HG03064 (cell line): ENCODE measurements at regions not wholly inside any gene's neighbourhood (a gene's known extent, or its start where the extent isn't known, plus 50 kb on each side); places are given as distances from the start of the nearest gene placed in this dataset.

Source experiments
- ATAC-seq: cut with Tn5 transposase; IDR thresholded peaks from one replicate; pipeline ENCODE4 v1.9.1; 2021; ENCODE audit warnings: low read depth; ENCODE audit not compliant: unreplicated experiment

- no peak for ATAC-seq
Measured at GRCh38 chr20:17796091-17796563, 96.4 kb downstream of the BANF2 start.

GRCh38 chr20:17795501-17796071 is 95.8 kb downstream of the BANF2 start:
- no peak for ATAC-seq

DNA sequence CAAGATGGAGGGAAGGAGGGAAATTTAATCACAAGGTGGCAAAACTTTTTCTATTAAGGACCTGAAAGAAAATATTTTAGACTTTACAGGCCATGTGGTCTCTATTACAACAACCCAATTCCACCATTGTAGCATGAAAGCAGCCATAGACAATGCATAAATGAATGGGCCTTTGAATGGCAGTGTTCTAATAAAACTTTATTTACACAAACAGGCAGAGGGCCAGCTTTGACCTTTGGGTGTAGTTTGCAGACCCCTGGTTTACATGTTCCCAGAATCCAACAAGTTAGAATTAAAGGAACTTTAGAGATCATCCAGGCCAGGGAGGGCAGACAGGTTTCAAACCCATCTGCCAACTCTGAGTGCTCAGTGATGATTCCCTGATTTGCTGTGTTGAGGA is 95.2 kb downstream of the BANF2 start:
- no peak for ATAC-seq

DNA sequence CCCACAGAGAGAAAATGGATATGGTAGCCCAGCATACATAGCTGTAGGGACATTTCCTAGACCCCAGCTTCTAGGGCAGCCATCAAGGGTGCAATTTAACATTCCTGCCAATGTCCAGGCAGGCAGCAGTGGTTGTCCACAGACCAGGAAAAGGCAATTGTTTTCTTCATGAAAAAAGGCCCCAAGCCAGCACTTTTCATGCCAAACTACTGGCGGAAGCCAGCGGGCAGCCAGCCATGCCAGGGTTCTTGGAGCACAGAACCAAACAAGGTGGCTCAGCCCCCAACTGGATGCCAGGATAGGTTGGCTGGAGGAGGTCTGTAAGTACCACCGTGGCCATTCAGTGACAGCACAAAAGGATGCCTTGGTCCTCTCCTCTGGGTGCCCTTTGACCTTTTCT is 94.6 kb downstream of the BANF2 start:
- ATAC-seq = no peak

DNA sequence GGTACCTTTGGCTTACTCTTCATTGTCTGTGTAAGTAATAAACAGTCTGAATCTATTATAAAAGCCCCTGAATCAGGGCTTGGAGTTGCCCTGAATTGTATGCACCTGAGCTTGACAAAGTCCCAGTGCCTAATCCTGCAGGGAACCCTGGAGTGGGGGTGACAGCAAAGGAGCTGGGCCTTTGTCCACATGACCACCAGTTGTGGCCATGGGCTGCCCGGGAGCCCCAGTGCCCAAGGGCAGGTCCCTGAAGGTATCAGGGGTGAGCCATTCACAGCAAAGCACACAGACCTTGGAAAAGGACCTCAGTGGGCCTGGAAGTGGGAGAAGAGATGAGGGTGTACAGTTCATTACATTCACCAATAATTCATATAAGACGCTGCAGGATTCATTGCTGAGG is 94.2 kb downstream of the BANF2 start:
- ATAC-seq = no peak

DNA sequence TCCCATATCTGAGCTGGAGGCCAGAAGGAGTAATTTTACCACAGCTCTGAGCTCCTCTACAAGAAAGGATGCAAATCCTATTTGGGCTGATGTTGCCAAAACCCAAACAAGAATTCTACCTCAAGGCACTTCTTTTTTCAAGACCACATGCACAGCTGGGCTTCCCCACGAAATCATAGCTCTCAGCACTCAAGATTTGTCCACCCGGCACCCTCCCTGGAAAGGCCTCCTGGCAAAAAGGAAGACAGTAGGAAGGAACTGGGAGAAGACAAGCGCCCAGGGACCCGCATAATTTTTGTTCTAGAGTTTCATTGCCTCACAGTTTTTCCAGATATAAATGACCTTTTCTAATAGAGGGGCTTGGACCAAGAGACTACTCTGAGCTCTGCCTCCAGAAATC is 90.5 kb downstream of the BANF2 start:
- no peak for ATAC-seq

DNA sequence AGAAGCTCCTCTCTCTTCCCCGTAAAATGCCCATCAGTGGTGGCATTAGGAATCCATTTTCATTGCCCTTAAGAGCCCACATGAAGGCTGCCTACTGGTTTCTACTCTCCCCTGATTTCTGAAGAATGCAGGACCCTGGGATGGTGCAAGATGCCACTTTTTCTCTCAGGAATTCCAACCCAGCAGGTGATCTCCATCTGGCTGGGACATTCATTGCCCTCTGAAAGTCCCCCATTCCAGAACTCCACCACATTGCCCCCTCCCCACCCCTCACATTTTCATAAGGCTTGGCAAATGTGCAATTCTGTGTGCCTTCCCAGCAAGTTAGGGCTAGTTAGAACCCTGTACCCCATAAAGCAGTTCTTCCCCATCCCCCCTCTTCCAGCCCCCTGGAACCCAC is 88.0 kb downstream of the BANF2 start:
- ATAC-seq = no peak

- ATAC-seq = no peak
Measured at GRCh38 chr20:17786221-17786718, 86.5 kb downstream of the BANF2 start.
